ENCODE measurements at regions not wholly inside any gene's neighbourhood (a gene's known extent, or its start where the extent isn't known, plus 50 kb on each side); places are given as distances from the start of the nearest gene placed in this dataset.

- no peaks in the 10 kb centered on the region for H3K36me3 ChIP-seq (ENCODE audit: insufficient read depth, low read length)
- Mint-ChIP-seq H3K9me3 (ENCODE audit: unreplicated experiment) (no peaks in the 10 kb centered on the region), H3K27ac (ENCODE audit: unreplicated experiment) (no peak overlapping the region), H3K36me3 (ENCODE audit: low read depth, unreplicated experiment) (no peaks in the 10 kb centered on the region), H3K4me1 (ENCODE audit: low read depth, unreplicated experiment) (peaks cover 16% of the 10 kb centered on the region), H3K27me3 (ENCODE audit: low read depth, unreplicated experiment) (no peaks in the 10 kb centered on the region), H3K4me3 (ENCODE audit: unreplicated experiment) (no peak overlapping the region)
- H3K4me3 ChIP-seq (ENCODE audit: insufficient read depth, low read depth, low read length) = no peak overlapping the region
- H3K27ac ChIP-seq (ENCODE audit: low read depth, low read length) = no peak overlapping the region
- no peaks in the 10 kb centered on the region for H3K79me2 ChIP-seq (ENCODE audit: insufficient read depth, low read length)
- H2AFZ ChIP-seq (ENCODE audit: low read depth, low read length) = no peak overlapping the region
- no peaks in the 10 kb centered on the region for H3K9me3 ChIP-seq (ENCODE audit: insufficient read depth, low read depth, low read length)
- H3K4me1 ChIP-seq (ENCODE audit: insufficient read depth, low read length) = peaks cover 18% of the 10 kb centered on the region
- DNase-seq (ENCODE audit: low read depth) (peak; percentile 59), FAIRE-seq (no peak)
- no peaks in the 10 kb centered on the region for H3K27me3 ChIP-seq (ENCODE audit: insufficient read depth, low read length)
- H3K4me2 ChIP-seq (ENCODE audit: low read length) = no peak overlapping the region
- H3K9ac ChIP-seq (ENCODE audit: low read length) = no peak overlapping the region
- TF ChIP-seq EZH2 (IDR thresholded peaks at IDR 0.05; ENCODE audit: insufficient read depth, low read length) = no peak
- H4K20me1 ChIP-seq (ENCODE audit: insufficient read depth, low read length) = no peaks in the 10 kb centered on the region
Measured at GRCh38 chr5:82367930-82368329, 89.8 kb upstream of the RPS23 start.

GRCh38 chr5:82365744-82366228 is 87.6 kb upstream of the RPS23 start:
- H3K27me3 Mint-ChIP-seq (ENCODE audit: low read depth, unreplicated experiment) = no peaks in the 10 kb centered on the region
- H3K27me3 ChIP-seq (ENCODE audit: insufficient read depth, low read length) = no peaks in the 10 kb centered on the region
- H4K20me1 ChIP-seq (ENCODE audit: insufficient read depth, low read length) = no peaks in the 10 kb centered on the region
- FAIRE-seq = peak; percentile 83
- H2AFZ ChIP-seq (ENCODE audit: low read depth, low read length) = peak overlapping the region; percentile 11
- H3K4me1 ChIP-seq (ENCODE audit: insufficient read depth, low read length) = peaks cover 21% of the 10 kb centered on the region
- H3K27ac Mint-ChIP-seq (ENCODE audit: unreplicated experiment) = peak overlapping the region; percentile 69
- peak overlapping the region; percentile 69 for H3K9ac ChIP-seq (ENCODE audit: low read length)
- H3K79me2 ChIP-seq (ENCODE audit: insufficient read depth, low read length) = no peaks in the 10 kb centered on the region
- peak overlapping the region; percentile 19 for H3K4me2 ChIP-seq (ENCODE audit: low read length)
- H3K9me3 Mint-ChIP-seq (ENCODE audit: unreplicated experiment) = no peaks in the 10 kb centered on the region
- peaks cover 17% of the 10 kb centered on the region for H3K4me1 Mint-ChIP-seq (ENCODE audit: low read depth, unreplicated experiment)
- peak; percentile 85 for DNase-seq (ENCODE audit: low read depth)
- H3K36me3 ChIP-seq (ENCODE audit: insufficient read depth, low read length) = no peaks in the 10 kb centered on the region
- H3K36me3 Mint-ChIP-seq (ENCODE audit: low read depth, unreplicated experiment) = no peaks in the 10 kb centered on the region
- peak overlapping the region; percentile 84 for H3K27ac ChIP-seq (ENCODE audit: low read depth, low read length)
- H3K4me3 Mint-ChIP-seq (ENCODE audit: unreplicated experiment) = no peak overlapping the region
- H3K4me3 ChIP-seq (ENCODE audit: insufficient read depth, low read depth, low read length) = no peak overlapping the region
- TF ChIP-seq EZH2 (IDR thresholded peaks at IDR 0.05; ENCODE audit: insufficient read depth, low read length) = no peak
- no peak for TF ChIP-seq CTCF (IDR thresholded peaks at IDR 0.05; ENCODE audit: insufficient read depth, low read depth, low read length)
- H3K9me3 ChIP-seq (ENCODE audit: insufficient read depth, low read depth, low read length) = no peaks in the 10 kb centered on the region

- H3K27me3 ChIP-seq (ENCODE audit: insufficient read depth, low read length) = no peaks in the 10 kb centered on the region
- H3K36me3 Mint-ChIP-seq (ENCODE audit: low read depth, unreplicated experiment) = no peaks in the 10 kb centered on the region
- no peak overlapping the region for H3K4me2 ChIP-seq (ENCODE audit: low read length)
- H3K9me3 Mint-ChIP-seq (ENCODE audit: unreplicated experiment) = no peaks in the 10 kb centered on the region
- no peaks in the 10 kb centered on the region for H3K9me3 ChIP-seq (ENCODE audit: insufficient read depth, low read depth, low read length)
- DNase-seq (ENCODE audit: low read depth) (no peak), FAIRE-seq (no peak)
- H3K27me3 Mint-ChIP-seq (ENCODE audit: low read depth, unreplicated experiment) = no peaks in the 10 kb centered on the region
- H3K79me2 ChIP-seq (ENCODE audit: insufficient read depth, low read length) = no peaks in the 10 kb centered on the region
- peaks cover 25% of the 10 kb centered on the region for H3K4me1 ChIP-seq (ENCODE audit: insufficient read depth, low read length)
- peak overlapping the region; percentile 84 for H3K27ac ChIP-seq (ENCODE audit: low read depth, low read length)
- H3K4me3 ChIP-seq (ENCODE audit: insufficient read depth, low read depth, low read length) = no peak overlapping the region
- H3K4me3 Mint-ChIP-seq (ENCODE audit: unreplicated experiment) = no peak overlapping the region
- H3K36me3 ChIP-seq (ENCODE audit: insufficient read depth, low read length) = no peaks in the 10 kb centered on the region
- H2AFZ ChIP-seq (ENCODE audit: low read depth, low read length) = peak overlapping the region; percentile 60
- H4K20me1 ChIP-seq (ENCODE audit: insufficient read depth, low read length) = no peaks in the 10 kb centered on the region
- peak overlapping the region; percentile 69 for H3K27ac Mint-ChIP-seq (ENCODE audit: unreplicated experiment)
- H3K9ac ChIP-seq (ENCODE audit: low read length) = peak overlapping the region; percentile 69
- peaks cover 24% of the 10 kb centered on the region for H3K4me1 Mint-ChIP-seq (ENCODE audit: low read depth, unreplicated experiment)
- TF ChIP-seq CTCF (IDR thresholded peaks at IDR 0.05; ENCODE audit: insufficient read depth, low read depth, low read length) (no peak), EZH2 (IDR thresholded peaks at IDR 0.05; ENCODE audit: insufficient read depth, low read length) (no peak)
Measured at GRCh38 chr5:82365026-82365425, 86.9 kb upstream of the RPS23 start.
